Activated T-cell treated with anti-CD3 and anti-CD28 coated beads for 48 hours (primary cell): ENCODE measurements at regions not wholly inside any gene's neighbourhood (a gene's known extent, or its start where the extent isn't known, plus 50 kb on each side); places are given as distances from the start of the nearest gene placed in this dataset.
"Not testable (repeated sequence)": the region's sequence is repeated elsewhere in the genome, so short reads cannot be mapped to it uniquely, and the experiment has no call there.

ENCODE experiments used
- DNase-seq: peaks from one replicate; pipeline ENCODE4 v3.0.0-alpha.2; 2020; ENCODE audit warnings: low read depth

DNA sequence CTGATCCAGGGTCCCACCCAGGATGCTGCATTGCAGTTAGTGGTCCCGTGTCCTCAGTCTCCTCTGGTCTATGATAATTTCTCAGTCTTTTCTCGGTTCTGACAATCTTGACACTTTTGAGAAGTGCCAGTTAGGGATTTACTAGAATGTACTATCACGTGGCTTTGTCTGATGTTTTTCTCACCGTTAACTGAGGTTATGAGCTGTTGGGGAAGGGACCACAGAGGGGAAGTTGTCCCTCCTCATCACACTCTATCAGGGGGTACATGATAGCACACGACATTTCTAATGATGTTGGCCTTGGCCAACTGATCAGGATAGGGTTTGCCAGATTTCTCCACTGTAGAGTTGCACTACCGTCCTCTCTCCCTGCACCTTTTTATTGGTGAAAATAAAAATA lies 250.9 kb upstream of the SDK2 start:
- DNase-seq = no peak

DNA sequence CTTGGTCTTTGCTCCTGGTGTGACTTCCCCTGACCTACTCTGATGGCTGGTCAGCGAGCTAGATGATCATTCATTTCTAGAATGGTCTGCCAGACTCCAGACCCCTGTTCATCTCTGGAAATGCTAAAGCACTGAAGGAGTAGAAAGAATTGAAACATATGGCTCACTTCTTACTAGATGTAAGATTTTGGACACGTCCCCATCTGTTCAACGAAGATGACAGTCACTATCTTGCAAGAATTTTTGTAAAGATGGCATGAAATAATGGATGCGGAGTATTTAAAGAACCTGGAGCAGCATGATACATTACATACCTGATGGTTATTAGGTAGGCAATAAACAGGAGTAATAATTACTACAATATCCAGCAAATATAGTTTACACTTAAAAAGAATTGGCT lies 252.7 kb upstream of the SDK2 start:
- DNase-seq = no peak

GRCh38 chr17:73899839-73900238 lies 255.6 kb upstream of the SDK2 start:
- DNase-seq = no peak

DNA sequence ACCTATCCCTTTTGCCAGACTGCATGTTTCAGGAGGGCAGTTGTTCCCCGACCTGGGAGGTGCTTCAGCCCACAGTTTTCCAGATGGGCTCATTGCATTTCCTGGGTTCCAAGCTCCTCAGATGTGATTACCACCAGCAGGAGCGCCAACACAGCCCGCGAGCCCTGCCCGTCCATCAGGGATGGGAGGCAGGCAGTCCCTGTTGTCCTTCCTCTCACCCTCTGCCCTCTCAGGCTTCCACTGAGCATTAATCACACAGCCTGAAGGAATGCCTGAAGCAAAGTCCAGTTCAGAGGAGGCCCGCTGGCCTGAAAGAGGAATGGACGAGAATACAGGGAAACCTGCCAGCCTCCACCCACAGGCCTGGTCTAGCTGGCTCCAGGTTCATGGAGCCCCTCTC lies 256.3 kb upstream of the SDK2 start:
- no peak for DNase-seq

DNA sequence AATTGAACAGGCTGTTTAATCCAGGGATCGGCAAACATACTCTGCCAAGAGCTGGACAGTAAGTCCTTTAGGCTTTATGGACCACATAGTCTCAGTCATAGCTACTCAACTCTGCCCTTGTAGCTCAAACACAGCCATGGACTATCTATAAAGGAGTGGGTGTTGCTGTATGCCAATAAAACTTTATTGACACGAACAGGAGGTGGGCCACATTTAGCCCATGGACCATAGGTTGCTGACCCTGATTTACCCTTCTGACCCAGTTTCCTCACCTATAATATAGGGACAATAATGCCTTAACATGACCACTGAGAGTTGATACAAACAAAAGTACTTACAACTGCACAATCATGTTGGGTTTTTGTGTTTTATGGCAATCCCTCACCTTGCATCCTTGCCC lies 257.0 kb upstream of the SDK2 start:
- no peak for DNase-seq

DNA sequence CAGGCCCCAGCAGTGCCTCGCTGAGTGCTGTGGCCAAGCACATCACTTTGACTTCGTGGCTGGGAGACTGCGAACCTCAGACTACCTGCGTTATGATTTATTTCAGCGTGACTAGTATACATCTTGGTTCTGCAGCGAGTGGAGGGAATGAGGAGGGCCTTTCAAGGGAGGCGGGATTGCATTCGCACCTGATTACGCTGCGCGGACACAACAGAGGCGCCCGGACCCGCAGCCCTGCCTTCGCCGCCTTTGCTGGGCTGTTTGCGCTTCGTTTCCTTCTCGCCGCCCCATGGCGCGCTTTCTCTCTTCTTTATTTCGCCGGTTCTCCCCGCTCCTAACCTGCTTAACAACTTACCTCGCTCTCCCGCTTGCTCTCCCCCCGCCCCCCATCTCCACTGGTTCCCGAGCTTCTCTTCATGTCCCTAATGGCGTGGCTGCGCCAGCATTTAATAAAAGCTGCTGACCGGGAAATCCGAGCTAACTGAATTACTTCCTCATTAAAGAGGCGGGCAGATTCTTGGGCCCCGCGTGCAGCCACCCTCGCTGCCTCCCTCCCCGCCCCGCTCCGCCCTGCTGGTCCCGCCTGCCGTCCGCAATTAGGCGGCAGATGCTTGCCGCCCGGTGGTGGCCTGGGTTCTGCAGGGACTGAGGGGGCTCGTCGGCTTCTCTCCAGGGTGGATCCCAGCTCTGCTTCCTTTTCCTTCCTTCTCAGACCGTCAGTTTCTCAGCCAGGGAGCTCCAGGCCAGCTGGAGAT lies 257.6 kb upstream of the SDK2 start:
- peak; percentile 14 for DNase-seq

DNA sequence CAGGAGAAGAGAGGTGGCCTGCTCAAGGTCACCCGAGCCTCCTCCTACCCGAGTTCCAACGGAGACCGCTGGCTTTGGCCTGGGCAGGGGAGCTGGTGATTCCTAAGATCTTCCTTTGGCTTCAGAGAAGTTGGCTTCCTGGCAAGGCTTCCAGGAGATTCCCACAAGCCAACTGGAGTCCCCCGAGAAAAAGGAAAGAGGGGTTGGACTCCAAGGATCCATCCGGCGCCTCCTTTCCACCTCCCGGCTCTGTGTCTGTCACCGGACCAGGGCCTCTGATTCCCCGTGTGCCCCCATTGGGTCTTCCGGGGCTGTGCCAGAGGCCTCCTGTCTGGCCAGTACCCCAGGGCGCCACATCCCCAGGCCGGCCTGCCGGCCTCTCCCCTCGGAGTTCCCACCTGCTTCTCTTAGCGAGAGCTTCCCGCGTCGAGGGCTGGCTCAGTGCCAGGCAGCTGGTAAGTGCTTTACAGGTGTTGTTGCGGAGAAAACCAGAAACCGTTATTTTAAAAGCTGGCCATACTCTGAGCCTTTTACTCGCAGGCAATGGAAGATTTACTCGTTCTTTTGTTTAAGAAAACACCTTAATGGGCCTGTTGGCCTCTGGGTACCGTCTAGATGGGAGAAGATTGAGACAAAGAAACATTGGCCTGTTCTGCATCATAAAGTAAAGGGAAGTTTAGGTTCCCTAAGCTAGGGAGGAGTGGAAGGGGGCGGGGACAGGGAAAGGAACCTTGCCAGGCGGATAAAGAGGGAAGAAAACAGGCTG lies 258.4 kb upstream of the SDK2 start:
- DNase-seq = no peak

- no peak for DNase-seq
Measured at GRCh38 chr17:73906896-73907870, 262.9 kb upstream of the SDK2 start.

DNA sequence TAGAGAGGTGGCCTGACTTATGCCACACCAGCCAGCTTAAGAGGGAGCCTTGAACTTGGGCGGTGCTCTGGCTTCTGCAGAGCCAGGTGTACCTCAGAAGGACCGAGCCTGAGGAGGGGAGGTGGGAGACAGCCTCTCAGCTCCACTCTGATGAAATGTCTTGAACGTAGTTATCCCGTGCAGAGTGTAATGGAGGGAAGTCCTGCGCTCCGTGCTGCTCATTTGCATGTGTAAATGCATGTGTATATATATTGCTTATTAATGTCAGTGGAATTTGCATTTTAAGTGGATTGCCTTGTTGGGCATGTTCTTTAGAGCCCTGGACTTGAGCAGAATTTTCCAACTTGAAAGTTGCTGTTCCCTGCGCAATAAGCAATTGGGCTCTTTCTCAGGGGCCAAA lies 264.9 kb upstream of the SDK2 start:
- DNase-seq = no peak

GRCh38 chr17:73910206-73910605 lies 266.0 kb upstream of the SDK2 start:
- no peak for DNase-seq

DNA sequence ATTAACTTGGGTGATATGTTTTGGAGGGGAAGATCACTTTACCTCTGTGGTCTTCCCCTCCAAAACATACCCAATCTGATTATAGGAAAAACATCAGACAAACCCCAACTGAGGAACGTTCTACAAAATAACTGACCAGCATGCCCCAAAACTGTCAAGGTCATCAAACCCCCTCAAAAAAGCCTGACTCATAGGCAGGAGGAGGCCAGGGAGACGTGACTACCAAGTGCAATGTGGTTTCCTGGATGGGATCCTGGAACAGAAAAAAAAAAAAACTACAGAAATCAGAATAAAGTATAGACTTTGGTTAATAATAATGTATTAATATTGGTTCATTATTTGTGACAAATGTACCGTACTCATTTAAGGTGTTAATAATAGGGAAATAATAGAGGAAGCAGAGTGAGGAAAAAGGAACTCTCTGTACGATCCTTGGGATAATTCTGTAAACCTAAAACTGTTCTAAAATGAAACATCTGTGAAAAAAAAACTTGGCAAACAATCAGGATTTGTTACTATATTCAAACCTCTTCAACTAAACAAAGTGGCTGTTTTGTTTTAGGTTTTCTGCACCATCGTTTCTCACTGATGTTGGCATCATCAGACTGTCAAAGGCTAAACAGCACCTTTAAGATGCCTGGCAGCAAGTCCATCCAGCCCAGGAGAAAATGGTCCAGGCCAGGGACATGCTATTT lies 266.7 kb upstream of the SDK2 start:
- DNase-seq = no peak

GRCh38 chr17:73911726-73912372 lies 267.6 kb upstream of the SDK2 start:
- no peak for DNase-seq

DNA sequence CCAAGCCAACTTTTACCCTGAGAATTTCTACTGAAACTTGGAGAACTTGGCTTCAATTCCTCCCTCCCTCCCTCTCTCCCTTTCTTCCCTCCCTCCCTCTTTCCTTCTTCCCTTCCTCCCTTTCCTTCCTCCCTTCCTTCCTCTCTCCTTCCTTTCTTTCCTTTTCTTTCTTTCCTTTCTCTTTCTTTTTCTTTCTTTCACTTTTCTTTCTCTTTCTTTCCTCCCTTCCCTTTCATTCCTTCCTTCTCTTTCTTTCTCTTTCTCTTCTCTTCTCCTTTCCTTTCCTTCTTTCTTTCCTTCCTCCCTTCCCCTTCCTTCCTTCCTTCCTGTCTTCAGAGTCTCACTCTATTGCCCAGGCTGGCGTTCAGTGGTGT lies 268.1 kb upstream of the SDK2 start:
- no peak for DNase-seq

DNA sequence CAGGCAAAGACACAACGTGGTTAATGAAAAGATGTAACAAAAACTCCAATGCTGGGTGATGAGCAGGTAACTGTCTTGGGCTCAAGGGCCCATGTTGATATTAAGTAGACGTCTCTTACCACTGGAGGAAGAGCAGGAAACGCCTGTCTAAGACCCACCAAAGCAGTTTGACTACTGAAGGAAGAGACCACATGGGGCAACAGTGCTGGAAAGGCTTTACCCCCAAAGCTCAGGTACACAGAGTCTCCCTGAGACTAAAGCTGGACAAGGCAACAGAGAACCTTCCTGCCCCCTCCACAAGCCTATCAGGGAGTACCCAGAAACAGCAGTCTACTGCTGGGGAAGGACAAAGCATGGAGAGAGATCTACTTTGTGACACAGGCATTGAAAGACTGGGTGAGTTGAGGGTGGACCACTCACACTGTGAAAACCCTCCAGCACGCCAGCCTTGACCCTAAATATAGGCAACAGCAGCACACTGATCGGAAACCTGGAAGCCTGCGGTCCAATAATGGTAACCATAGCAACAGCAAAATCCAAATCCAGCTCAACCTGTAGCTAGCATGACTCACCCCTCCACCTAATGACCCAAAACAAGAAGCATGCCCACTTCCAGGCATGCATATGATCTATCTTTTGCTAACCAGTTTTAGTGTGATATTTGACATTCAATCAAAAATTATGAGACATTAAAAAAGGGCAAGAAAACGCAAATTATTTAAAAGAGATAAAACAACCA lies 270.5 kb upstream of the SDK2 start:
- no peak for DNase-seq

DNA sequence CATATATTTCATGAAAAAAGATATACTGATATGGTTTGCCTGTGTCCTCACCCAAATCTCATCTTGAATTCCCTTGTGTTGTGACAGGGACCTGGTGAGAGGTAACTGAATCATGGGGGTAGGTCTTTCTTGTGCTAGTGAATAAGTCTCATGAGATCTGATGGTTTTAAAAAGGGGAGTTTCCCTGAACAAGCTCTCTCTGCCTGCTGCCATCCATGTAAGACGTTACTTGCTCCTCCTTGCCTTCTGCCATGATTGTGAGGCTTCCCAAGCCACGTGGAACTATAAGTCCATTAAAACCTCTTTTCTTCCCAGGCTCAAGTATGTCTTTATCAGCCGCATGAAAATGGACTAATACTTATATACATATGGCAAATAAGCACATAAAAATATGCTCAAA lies 274.8 kb upstream of the SDK2 start:
- DNase-seq = not testable (repeated sequence)

DNA sequence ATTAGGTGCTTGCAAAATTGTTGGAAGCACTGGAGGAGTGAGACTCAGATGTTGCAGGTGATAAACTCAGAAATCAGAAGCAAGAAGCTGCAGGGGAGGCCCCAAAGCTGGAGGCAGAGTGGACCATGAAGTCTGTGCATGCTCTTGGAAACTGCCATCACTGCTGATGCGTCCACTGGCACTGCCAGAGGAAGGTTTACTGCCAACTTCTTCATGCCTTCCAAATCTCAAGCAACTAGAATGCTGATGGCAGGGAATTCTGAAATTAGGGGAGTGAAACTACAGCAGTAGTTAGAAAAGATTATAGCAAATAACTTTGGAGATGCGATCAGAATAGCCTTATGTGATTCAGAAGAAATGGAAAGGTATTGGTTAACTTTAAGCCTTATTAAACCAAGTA lies 277.1 kb upstream of the SDK2 start:
- DNase-seq = no peak

DNA sequence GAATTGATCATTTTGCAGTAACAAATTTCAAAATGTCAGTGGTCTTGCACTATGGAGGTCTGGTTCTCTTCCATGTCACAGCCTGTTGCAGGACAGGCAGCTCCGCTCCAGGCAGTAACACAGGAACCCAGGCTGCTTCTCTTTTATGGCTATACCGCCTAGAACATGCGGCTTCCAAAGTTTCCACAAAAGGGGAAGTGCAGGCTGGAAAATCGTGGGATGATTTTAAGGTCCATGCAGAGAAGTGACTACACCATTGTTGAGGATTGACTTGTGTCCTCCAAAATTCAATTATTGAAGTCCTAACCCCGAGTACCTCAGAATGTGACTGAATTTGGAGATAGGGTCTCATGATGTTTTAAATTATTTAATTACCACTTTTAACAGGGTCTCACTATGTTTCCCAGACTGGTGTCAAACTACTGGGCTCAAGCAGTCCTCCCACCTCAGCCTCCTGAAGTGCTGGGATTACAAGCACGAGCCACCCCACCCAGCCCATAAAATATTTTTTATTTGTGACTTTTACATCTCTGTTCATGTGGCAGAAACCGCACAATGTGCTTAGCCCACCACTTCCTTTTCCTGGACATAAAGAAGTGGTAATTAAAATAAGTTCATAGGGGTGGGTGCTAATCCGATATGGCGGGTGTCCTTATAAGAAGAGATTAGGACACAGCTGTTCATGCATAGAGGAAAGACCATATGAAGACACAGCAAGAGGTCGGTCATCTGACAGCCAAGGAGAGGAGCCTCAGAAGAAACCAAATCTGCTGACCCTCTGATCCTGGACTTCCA lies 279.2 kb upstream of the RPL38 start:
- no peak for DNase-seq

DNA sequence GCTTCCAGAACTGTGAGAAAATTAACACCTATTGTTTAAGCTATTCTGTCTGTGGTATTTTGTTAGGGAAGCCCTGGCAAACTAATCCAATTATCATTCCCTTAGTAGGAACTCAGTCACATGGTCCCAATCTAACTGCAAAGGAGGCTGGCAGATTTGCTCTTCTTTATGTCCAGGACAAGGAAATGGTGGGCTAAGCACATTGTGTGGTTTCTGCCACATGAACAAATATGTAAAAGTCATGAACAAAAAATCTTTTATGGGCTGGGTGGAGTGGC lies 278.6 kb upstream of the RPL38 start:
- DNase-seq = no peak

GRCh38 chr17:73929860-73930430 lies 273.5 kb upstream of the RPL38 start:
- no peak for DNase-seq

DNA sequence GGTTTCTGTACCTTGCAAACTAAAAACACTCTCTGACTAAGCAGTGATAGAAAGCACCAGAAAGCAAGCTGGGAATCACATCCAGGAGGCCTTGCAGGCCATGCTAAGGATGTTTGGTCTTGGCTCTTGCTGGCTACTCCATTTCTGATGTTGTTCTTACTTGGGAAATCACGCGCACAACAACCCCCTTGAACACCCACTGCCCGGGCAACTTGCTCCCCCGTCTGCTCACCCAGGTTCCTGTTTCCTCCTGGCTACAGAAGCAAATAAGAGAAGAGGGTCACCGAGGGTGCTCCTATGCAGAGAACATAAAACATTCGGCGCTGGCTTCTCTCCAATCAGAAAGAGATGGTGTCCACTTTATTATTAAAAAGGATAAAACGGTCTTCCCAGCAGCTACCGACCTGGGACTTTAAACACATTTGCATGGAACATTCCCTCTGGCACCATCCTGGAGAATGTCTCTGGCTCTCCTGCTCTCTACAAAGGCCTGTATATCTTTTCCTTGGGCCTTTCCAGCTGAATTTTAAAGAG lies 271.2 kb upstream of the RPL38 start:
- DNase-seq = no peak
